SK-N-MC (cell line): ENCODE measurements at regions not wholly inside any gene's neighbourhood (a gene's known extent, or its start where the extent isn't known, plus 50 kb on each side); places are given as distances from the start of the nearest gene placed in this dataset.

Experiments used
- EZH2 ChIP-seq: fragments of 200-600 bp; sonication (generic); IDR thresholded peaks from one replicate; pipeline ENCODE4 v1.6.1; 2017; ENCODE audit warnings: antibody characterized with exemption
- POLR2AphosphoS5 ChIP-seq: IDR thresholded peaks from 2 replicates; pipeline ENCODE4 v1.6.1; 2012; ENCODE audit warnings: mild to moderate bottlenecking, low read depth, low read length, borderline replicate concordance

DNA sequence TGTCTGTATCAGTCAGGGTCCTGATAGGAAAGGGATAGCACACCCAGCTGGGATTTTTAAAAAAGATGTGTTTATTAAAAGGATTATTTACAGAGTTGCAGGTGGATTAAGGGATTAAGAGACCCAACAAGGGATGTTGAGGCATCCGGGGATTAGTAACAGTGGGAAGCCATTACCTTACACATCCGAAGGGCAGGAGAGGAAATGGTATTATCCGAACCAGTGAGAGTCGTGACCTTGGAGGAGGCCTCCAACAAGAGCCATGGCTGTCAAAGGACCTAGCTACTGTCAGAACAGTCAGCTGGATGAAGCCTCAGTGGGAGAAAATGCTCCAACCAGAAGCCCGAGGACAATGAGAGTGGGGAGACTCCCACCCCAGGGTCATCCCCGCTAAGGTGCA lies 146.3 kb upstream of the KRAS start:
- TF ChIP-seq POLR2AphosphoS5 = no peak
- no peak for TF ChIP-seq EZH2
